ENCODE measurements at regions not wholly inside any gene's neighbourhood (a gene's known extent, or its start where the extent isn't known, plus 50 kb on each side); places are given as distances from the start of the nearest gene placed in this dataset.
"Not testable (repeated sequence)": the region's sequence is repeated elsewhere in the genome, so short reads cannot be mapped to it uniquely, and the experiment has no call there.

DNA sequence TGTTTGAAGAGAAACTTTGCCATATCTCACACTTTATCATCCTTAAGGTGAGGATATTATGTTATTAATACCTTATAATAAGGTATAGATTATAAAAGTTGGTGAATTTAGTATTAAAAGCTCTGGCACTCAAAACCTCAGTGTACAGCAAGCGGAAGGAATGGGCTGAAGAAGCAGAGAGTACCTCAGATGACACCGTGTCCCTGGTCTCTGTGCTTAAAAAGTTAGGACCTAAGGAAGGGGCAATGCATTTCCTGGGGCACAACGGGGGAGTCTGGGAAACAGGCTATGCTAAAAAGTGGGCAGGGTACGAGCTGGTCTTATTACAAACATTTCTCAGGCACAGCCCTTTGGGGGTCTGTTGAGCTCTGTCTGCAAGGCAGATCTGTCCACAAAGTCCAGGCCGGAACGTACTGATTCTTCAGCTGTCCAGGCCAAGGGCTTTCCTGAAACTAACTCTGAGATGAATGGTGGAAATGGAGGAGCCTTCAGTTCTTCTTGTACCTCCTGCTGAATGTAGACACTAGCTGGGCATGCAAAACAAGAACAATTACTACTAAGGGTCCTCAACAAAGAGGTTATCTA is 202.7 kb downstream of the POM121L12 start:
- DNase-seq, result no peak
- ATAC-seq, result no peak

DNA sequence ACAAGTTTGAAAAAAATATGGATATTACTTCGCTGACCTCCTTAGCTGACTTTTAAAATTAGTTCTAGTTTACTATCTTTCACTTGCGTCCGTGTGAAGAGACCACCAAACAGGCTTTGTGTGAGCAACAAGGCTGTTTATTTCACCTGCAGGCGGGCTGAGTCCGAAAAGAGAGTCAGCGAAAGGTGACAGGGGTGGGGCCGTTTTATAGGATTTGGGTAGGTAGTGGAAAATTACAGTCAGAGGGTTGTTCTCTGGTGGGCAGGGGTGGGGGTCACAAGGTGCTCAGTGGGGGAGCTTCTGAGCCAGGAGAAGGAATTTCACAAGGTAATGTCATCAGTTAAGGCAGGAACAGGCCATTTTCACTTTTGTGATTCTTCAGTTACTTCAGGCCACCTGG is 203.7 kb downstream of the POM121L12 start:
- not testable (repeated sequence) for ATAC-seq, DNase-seq

DNA sequence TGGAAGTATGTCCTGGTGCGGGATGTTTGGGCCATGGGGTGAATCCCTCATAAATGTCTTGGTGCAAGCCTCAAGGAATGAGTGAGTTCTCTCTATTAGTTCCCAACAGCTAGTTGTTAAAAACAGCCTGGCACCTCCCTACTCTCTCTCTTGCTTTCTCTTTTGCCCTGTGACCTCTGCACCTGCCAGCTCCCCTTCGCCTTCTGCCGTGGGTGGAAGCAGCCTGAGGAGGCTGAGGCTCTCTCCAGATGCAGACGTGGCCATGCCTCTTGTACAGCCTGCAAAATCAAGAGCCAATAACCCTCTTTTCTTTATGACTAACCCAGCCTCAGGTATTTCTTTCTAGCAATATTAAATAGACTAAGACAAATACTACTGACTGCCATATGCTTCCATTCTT is 210.3 kb downstream of the POM121L12 start:
- no peak for ATAC-seq

DNA sequence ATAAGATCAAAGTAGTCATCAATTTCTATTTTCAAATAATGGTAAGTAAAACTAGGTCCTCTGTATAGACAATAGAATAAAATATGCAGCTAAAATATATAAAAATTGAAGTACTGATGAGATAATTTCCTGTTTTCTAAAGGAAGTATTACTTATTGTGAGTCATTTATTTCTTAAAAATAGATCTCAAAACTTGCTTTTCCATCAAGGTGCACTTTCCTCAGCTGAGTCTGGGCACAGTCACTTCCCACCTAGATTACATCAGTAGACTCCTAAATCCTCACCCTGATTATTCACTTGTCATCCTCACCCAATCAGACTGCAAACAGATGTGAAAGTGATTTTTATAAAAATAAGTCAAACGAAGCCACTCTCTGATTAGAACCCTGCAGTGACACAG is 211.5 kb downstream of the POM121L12 start:
- ATAC-seq (no peak), DNase-seq (no peak)

More for the DNA sequence above, 210.3 kb downstream of the POM121L12 start:
- DNase-seq, result no peak

DNA sequence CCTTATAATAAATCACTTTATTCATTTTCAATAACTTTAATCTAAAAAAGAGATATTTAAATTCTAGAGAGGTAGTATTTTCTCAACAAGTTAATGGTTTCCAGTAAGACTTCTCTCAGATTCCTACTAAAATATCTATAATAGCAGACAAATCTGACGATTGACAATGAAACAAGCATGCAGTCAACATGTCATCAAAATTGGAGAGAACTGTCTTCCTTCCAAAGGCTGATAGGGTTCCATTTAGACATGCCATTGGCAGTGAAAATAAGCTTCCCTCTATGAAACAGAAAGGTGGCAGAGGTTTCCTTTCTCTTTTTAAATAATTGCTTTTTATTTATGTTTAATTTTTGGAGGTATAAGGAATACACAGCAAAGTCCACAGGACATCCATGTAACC is 217.1 kb downstream of the POM121L12 start:
- DNase-seq (no peak), ATAC-seq (no peak)

DNA sequence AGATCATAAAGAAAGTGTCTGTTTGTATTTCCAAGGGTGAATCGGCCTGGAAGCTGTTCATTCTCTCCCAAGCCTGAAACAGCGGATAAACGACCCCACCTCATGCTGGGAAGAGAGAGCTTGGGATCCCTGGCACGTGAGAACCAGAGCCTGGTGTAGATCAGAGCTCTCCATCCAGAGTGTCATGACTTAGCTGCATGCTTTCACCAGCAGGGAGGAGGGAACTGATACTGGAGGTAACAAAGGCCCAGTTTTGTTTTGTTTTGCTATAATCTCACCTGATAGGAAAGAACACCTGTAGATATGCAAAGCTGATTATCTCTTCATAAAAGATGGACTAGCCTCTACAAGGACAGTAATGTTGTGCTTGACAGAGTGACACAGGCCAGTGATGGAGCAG is 236.6 kb downstream of the POM121L12 start:
- DNase-seq (no peak), ATAC-seq (no peak)

DNA sequence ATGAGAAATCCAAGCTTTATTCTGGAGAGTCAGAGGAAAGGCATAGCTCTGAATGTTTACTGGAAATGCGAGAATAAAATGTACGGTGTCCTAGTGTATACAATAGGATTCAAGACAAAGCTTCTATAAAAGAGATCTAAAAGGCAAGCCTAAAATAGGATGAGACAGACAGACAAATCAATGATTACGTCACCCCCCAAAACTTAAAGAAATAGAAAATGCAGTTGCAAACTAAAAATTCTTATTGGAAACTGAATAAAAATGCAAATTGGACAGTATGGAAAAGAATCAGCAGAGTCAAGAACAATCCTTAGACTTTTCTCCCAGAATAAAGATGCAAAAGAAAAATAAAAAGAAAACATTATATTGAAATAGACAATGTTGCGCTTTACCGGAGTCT is 245.9 kb downstream of the POM121L12 start:
- no peak for DNase-seq
- no peak for ATAC-seq

DNA sequence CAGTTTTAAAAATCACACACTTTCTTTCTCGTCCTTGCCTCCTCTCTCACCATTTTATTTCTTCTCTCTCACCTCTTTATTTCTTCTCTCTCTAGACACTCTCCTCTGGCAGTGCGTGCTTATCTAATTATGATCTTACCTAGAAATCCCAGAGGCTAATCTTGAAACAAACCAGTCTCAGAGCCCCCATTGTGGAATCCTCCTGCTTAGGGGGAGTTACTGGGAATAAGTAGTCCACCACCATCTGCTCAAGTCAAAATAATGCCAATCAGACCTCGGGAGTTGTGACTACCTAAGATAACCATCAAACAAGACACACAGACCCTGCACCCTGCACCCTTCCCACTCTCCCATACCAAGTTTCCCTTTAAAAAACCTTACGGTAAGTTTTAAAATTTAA is 256.9 kb downstream of the POM121L12 start:
- ATAC-seq (no peak), DNase-seq (no peak)

DNA sequence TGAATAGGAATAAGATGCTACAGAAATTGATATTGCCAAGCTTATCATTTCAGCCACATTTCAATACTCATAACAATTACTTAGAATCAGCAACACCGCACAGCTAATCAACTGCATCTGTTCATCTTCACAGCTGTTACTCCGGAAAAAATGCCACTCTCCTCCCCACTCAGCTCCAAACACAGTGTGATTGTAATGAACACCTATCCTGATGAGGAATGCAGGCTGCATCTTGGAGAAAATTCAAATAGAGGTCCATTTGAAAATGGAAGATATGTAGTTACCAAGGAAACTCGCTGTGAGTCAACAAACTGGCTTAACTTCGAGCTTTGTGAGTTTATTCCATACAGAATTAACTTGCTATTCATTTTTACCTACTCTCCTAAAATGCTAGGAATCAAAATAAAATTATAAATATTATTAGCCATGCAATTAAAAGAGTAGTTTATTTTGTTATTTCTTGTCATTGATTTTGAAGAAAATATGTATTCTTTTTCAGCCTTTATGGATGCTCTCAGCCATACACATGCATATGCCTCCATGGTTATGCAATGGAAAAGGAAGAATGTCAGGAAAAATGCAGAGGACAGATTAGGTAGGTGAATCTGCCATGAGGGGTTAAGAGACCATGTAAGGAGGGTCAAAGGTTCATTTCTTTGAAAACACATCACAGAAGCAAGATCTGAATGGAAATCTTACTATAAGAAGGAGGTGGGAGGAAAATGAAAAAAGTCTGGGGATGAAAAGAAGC is 267.2 kb downstream of the POM121L12 start:
- DNase-seq, result no peak
- ATAC-seq, result no peak

DNA sequence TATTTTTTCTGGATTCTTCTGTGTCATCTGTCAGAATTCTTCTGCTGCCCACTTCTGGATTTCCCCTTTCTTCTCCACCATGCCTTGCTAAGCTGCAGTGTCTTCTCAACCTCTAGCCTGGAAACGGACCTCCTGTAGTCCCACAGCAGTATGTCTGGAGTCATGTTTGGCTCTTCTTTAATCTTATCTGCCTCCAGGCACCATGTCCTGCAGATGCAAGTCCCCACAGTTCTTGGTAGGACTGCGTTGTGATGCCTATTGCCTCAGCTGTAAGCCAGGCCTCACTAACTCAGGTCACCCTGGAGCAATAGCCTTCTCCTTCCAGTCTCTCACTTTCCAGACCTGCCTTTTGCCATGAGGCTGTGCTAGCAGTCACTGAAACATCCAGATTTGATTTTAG is 268.3 kb downstream of the POM121L12 start:
- ATAC-seq, result no peak
- no peak for DNase-seq

DNA sequence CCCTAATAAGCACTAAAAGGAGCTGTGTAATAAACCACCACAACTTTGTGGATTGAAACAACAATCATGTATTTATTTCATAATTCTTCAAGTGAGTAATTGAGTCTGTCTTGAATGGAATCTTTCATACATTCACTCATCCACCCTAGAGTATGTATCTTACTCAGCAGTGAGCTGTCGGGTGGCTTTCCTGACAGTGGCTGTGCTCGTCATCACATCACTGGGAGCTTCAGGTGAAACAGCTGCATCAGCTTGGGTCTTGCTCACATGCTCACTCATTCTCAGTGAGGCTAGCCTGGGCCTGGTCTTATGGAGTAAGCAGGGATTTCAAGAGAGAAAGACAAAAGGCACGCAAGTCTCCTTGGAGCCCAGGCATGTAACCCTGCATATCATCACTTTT is 271.4 kb downstream of the POM121L12 start:
- DNase-seq, result no peak
- ATAC-seq, result no peak

DNA sequence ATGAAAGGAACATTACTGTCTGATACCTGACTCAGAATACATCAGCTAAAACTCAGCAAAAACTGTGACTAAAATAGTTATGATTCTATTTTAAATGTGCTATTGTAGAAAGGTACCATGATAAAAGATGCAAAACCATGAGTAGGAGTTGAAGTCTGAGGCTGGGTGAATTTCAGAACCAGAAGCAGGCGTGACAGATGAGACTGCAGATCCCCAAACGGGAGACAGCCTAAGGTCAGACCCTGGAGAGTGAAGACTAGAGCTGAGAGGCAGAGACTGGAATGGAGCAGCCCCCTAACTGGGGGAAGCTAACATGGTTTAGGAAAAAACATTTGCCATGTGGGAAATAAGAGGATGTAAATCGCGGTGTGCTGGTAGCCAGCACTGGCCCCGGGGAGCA is 275.8 kb downstream of the POM121L12 start:
- DNase-seq (no peak), ATAC-seq (no peak)

DNA sequence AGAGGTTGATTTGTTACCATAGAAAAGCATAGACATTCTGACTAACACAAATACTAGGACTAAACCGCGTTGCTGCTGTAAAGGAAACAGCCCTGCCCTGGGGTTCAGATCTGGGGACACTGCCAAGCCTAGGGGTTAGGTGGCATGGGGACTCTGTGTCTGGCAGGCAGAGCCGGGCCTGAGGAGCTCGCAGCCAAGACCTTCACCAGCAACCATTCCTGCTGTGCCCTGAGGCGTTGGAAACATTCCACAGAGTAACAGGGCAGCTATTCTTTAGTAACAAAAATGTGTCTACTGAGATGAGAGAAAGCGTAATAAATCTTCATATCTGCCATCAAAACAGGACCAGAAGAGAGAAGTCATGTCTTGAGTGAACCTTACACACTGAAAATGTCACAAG is 280.5 kb downstream of the POM121L12 start:
- DNase-seq (no peak), ATAC-seq (no peak)

DNA sequence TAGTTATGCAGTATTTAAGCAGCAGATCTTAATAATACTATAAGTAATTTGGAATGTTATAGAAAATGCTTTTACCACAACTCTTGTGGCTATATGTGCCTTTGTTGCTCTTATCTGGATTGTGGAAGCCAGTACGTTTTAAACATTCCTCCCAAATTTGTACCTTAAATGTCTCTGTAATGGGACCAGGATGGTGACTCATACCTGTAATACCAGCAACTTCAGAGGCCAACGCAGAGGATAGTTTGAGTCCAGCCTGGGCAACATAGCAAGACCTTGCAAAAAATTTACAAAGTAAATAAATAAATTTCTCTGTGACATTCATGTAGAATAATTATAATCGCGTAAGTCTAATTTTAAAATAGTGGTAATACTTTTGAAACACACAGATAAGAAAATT is 283.1 kb downstream of the POM121L12 start:
- ATAC-seq (no peak), DNase-seq (no peak)

DNA sequence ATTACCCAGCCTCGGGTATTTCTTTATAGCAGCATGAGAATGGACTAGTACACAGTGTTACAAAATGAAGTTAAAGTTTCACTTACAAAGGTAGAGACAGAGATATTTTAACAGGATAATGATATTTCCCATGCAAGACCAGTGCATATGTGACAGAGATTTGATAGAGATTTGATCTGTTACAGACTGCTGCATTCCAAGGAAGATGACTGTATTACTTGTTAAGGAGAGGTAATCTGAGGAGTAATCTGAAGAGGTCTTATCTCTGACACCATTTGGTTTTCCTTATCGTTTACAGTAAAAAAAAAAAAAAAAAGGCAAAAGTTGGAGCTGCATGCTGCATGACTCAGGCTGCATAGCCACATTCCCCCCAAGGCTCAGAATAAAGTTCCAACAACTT is 289.6 kb downstream of the POM121L12 start:
- ATAC-seq, result no peak
- DNase-seq, result no peak

DNA sequence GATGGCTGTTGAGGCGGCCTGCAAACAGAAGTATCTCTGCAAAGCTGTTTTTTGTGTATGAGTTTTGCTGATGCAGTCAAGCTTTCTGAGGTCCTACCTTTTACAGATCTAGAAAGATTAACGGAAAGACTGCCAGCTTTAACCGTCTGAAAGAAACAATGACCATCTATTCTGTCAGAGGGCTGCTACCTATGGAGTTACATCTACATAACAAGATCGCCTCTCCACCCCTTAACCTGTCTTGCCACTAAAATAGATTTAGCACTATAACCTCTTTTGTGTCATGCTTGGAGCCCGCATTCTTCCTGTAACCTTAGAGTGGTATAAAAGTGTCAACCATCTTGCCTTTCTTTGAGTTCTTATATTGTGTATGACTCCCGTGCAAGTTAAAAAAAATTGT is 291.2 kb downstream of the POM121L12 start:
- no peak for DNase-seq
- no peak for ATAC-seq

DNA sequence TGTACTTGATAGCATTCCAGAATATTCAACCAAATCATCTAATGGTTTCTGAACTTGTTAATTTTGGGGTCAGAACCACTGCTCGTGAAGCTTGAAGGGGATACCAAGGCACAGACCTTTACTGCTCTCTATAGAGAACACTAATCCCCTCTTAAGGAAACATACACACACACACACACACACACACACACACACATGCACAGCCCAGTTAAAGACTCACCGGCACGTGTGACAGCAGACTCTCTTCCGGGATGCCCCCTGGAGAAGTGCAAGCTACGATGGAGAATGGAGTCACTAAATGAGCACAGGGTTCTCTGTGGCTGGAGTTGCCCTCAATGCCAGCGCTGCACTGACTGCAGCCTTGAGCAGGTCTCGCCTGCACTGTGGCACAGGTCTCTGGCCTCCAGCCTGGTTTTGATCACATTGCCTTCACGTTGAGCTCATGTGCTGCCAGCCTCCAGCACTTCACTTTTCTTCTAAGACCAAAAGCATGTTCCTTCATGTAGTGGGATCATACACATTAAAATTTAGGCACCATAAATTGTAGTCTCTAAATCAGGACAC is 300.8 kb downstream of the POM121L12 start:
- DNase-seq, result no peak

DNA sequence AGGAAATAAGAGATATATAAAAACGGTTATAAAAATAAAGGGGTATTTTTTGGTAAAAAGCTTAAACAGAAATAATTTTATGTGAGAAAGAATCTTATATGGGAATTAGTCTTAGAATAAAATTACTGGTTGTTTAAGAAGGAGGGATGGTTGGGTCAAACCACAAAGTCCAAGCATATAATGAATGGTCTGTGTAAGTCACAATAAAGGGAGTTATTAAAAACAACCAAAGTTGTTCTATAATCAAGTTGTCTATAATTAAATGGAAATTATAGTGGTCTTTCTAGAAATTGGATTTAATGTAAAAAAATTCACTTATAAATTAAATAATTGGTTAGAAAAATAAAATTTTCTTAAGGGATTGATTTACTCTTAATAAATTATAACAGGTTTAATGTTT is 304.8 kb downstream of the POM121L12 start:
- DNase-seq, result no peak
- no peak for ATAC-seq

More for the DNA sequence above, 300.8 kb downstream of the POM121L12 start:
- ATAC-seq, result no peak

DNA sequence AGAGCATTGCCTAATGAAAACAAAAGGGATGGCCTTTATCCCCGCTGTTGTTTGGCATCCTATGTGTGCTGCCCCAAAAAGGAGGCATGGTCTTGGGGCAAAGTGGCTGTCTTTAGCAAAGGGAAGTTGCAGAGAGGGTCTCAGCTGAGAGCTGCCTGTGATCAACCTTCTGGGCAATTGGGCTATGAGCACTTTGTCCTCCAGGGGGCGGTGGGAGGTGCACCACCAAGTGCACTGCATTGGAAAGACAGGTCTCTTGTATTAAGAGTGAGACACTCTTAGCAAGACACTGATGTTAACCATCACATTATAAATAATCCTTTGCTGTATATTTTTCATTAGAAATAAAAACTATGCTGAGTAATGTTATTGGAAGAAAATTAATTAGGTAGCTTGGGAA is 314.8 kb downstream of the POM121L12 start:
- ATAC-seq (no peak), DNase-seq (peak; percentile 16)

DNA sequence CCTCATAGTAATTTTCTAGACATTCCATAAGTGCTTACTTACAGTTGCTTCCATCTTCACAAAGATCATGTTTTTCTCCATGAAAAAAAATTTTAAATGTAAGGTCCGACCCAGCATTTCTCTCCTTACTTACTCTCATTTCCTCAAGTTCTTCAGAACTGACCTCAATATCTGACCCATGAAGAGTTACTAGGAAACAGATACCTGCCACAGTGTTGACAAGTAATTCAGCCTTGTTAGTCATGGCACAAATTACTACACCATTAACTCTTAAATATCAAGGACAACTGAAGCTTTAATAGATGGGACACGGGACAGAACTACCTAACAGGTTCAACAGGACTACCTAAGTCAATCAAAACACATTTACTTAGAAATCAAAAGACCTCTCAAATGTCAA is 316.2 kb downstream of the POM121L12 start:
- ATAC-seq (no peak), DNase-seq (no peak)

DNA sequence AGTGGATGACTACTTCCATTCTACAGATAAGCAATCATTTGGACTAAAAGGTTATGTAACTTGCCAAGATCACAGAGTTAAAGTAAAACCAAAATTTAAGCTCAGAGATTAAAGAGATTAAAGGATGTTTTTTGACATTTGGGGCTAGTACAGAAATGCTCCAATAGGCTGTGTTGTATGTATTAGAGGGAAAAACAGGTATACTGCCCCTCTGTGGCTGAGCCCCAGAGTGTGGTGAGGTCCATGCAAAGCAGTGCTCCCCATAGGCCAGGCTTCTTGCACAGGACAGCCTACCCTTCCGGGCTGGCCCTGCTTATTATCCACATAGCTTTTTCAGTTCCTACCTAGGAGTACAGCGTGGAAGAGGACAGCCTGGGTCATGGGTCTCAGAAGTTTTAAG is 322.8 kb downstream of the POM121L12 start:
- DNase-seq (no peak), ATAC-seq (no peak)

DNA sequence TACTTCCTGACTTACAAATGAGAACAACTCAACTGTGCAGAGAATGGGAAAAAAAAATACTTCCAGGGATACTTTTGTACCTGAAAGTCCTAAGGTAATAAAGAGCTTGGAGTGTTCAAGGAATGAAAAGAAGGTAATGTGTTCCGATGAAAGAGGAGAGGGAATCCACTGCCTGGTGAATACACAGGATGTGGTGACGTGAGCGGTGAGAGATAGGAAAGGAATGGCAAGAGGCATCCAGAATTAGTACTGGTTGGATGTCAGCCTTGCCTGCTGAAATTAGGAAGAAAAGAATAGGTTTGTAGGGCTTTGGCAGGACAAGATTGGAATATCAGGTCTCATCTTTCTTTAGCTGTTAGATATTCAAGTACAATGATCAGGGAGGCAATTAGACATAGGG is 347.7 kb downstream of the POM121L12 start:
- ATAC-seq (no peak), DNase-seq (no peak)

DNA sequence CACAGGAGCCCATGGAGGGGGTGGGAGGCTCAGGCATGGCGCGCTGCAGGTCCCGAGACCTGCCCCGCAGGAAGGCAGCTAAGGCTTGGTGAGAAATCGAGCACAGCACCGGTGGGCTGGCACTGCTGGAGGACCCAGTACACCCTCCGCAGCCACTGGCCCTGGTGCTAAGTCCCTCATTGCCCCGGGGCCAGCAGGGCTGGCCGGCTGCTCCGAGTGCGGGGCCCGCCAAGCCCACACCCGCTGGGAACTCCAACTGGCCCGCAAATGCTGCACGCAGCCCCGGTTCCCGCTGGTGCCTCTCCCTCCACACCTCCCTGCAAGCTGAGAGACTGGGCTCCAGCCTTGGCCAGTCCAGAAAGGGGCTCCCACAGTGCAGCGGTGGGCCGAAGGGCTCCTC is 349.8 kb downstream of the POM121L12 start:
- DNase-seq, ATAC-seq: not testable (repeated sequence)

DNA sequence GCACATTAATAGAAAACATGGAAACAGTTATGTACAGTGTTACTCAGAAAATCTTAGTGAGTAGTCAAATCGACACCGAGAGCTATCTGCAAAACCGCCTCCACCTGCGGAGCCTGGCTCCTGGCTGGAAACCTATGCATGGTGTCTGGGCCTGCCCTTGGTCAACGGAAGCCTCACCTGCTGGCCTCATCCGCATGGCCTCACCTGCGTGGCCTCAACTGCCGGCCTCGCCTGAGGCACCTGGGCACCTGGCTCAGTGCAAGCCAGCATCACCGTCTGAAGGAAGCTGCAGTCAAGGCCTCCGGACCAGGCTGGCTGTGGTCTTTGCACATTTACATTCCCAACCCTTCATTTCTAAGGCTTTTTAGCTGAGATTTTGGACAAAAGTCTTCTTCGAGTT is 352.1 kb downstream of the POM121L12 start:
- ATAC-seq (no peak), DNase-seq (no peak)

Data from stimulated activated naive CD8-positive, alpha-beta T cell treated with anti-CD3 and anti-CD28 coated beads, Interleukin-15, Interleukin-2, amounts not matched to agents 100 U/mL and 50 U/mL, for 24 hours (primary cell).